PC-3 (cell line): ENCODE measurements at regions not wholly inside any gene's neighbourhood (a gene's known extent, or its start where the extent isn't known, plus 50 kb on each side); places are given as distances from the start of the nearest gene placed in this dataset.
"Not testable (repeated sequence)": the region's sequence is repeated elsewhere in the genome, so short reads cannot be mapped to it uniquely, and the experiment has no call there.

Source experiments
- ATAC-seq: fragments of 200-7000 bp; cut with Tn5 transposase; 2 replicates; pipeline ENCODE4 v1.9.1; 2020; ENCODE audit warnings: mild to moderate bottlenecking, moderate library complexity
- BruUV-seq: library from RNA; stranded (reverse); fragments of 400-500 nt; replicated peaks from 2 replicates; lab custom pipeline; 2021; lab: Mats Ljungman, UMichigan
- CTCF ChIA-PET: fragments of 300-600 bp; sonication (Branson Sonifier 250); formaldehyde crosslinking; loops from one replicate; lab custom pipeline; 2022; ENCODE audit warnings: antibody characterized with exemption; lab: Charles Lee
- POLR2A ChIA-PET: fragments of 300-600 bp; sonication (Branson Sonifier 250); formaldehyde crosslinking; loops from one replicate; lab custom pipeline; 2022; ENCODE audit warnings: antibody characterized with exemption; ENCODE audit not compliant: unreplicated experiment; lab: Charles Lee
- DNase-seq: peaks from one replicate; pipeline ENCODE4 v3.0.0-alpha.2; 2015
- H2AFZ ChIP-seq: fragments of 300-600 bp; sonication (generic); 2 replicates; pipeline ENCODE4 v1.6.0; 2016; ENCODE audit warnings: antibody characterized with exemption, low read length
- H3F3A ChIP-seq: fragments of 300-600 bp; sonication (generic); one replicate; pipeline ENCODE4 v1.6.0; 2017; ENCODE audit warnings: antibody characterized with exemption, low read length, control low read depth, mild to moderate bottlenecking; ENCODE audit not compliant: unreplicated experiment
- H3K27ac ChIP-seq: fragments of 300-600 bp; sonication (generic); 2 replicates; pipeline ENCODE4 v1.5.1; 2016; ENCODE audit warnings: mild to moderate bottlenecking, low read length
- H3K27me3 ChIP-seq: fragments of 300-600 bp; sonication (generic); 2 replicates; pipeline ENCODE4 v1.6.1; 2016; ENCODE audit warnings: low read length, mixed read lengths
- H3K36me3 ChIP-seq: fragments of 300-600 bp; sonication (generic); 2 replicates; pipeline ENCODE4 v1.6.1; 2016; ENCODE audit warnings: low read depth, mixed run types, low read length, mixed read lengths
- H3K4me1 ChIP-seq: fragments of 300-600 bp; sonication (generic); 2 replicates; pipeline ENCODE4 v1.5.1; 2016; ENCODE audit warnings: low read length; ENCODE audit not compliant: insufficient read depth
- H3K4me2 ChIP-seq: fragments of 300-600 bp; sonication (generic); 2 replicates; pipeline ENCODE4 v1.6.0; 2016; ENCODE audit warnings: low read length
- H3K4me3 ChIP-seq: fragments of 300-600 bp; sonication (generic); 2 replicates; pipeline ENCODE4 v1.5.1; 2016; ENCODE audit warnings: mild to moderate bottlenecking, low read length, mixed read lengths
- H3K79me2 ChIP-seq: fragments of 300-600 bp; sonication (generic); 2 replicates; pipeline ENCODE4 v1.6.1; 2017; ENCODE audit warnings: low read length, mixed read lengths
- H3K9ac ChIP-seq: fragments of 300-600 bp; sonication (generic); 2 replicates; pipeline ENCODE4 v1.6.0; 2016; ENCODE audit warnings: mild to moderate bottlenecking, low read length
- H3K9me2 ChIP-seq: fragments of 300-600 bp; sonication (generic); replicated peaks from 2 replicates; pipeline ENCODE4 v1.6.1; 2016; ENCODE audit warnings: mixed run types, low read length, mixed read lengths
- H3K9me3 ChIP-seq: fragments of 300-600 bp; sonication (generic); 2 replicates; pipeline ENCODE4 v1.6.1; 2016; ENCODE audit warnings: low read length, mixed read lengths
- H4K20me1 ChIP-seq: fragments of 300-600 bp; sonication (generic); 2 replicates; pipeline ENCODE4 v1.6.1; 2016; ENCODE audit warnings: low read length, mixed read lengths
- EZH2 ChIP-seq: fragments of 300-600 bp; sonication (generic); IDR thresholded peaks from one replicate; pipeline ENCODE4 v1.6.1; 2017; ENCODE audit warnings: antibody characterized with exemption, mild to moderate bottlenecking, low read length; ENCODE audit not compliant: unreplicated experiment
- EZH2phosphoT487 ChIP-seq: fragments of 300-600 bp; sonication (generic); IDR thresholded peaks from 2 replicates; pipeline ENCODE4 v1.6.1; 2018; ENCODE audit warnings: mild to moderate bottlenecking, antibody characterized with exemption, low read length, borderline replicate concordance
- intact Hi-C: fragments of 100-400 bp; cut with micrococcal nuclease; formaldehyde crosslinking; loops from 2 replicates; pipeline ENCODE4 v1.9.0; 2023
- TF ChIP-seq, protein P1 (sequence below): fragments of 300-600 bp; sonication (generic); conservative IDR thresholded peaks from 2 replicates; pipeline ENCODE4 v1.5.1; 2017; ENCODE audit warnings: antibody characterized with exemption, low read depth, mild to moderate bottlenecking, low read length

DNA sequence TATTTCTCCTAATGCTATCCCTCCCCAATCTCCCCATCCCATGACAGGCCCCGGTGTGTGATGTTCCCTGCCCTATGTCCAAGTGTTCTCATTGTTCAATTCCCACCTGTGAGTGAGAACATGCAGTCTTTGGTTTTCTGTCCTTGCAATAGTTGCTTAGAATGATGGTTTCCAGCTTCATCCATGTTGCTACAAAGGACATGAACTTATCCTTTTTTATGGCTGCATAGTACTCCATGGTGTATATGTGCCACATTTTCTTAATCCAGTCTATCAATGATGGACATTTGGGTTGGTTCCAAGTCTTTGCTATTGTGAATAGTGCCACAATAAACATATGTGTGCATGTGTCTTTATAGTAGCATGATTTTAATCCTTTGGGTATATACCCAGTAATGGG is 51.3 kb upstream of the RIOK2 start:
- H3F3A ChIP-seq, H3K79me2 ChIP-seq, H3K4me2 ChIP-seq, POLR2A ChIA-PET, H3K27me3 ChIP-seq, H3K4me3 ChIP-seq, H2AFZ ChIP-seq, H3K9me3 ChIP-seq, H3K4me1 ChIP-seq, H3K36me3 ChIP-seq, ATAC-seq, H3K27ac ChIP-seq, CTCF ChIA-PET, H3K9ac ChIP-seq, H3K9me2 ChIP-seq, DNase-seq, H4K20me1 ChIP-seq, BruUV-seq: not testable (repeated sequence)
- intact Hi-C loops: loop anchor here (5.0 to 10.0 kb wide), 2 partner anchors 750 to 1018 kb away; no protein-coding TSS in a partner anchor

DNA sequence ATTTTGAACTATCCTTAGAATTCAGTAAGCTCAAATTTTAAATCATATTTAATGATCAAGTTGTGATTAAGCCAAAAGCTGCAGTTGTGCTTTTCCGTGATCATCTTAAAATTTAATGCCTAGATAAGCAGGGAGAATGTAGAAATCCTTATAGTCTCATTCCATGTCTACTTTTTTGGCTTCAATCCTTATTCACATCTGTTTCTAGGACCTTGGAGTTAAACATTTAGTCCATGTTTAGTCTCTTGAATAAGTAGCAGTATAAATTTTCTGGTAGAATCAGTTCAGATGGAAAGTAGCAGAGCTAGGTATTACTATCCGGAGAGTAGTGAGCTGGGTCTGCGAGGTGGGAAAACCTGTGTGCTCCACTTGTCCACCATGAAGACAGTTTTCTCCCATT is 59.3 kb upstream of the RIOK2 start:
- intact Hi-C loops: no loop called here
- Histone ChIP-seq H2AFZ (no peak overlapping the region), H3K36me3 (no peaks in the 10 kb centered on the region), H3K27ac (no peak overlapping the region), H3K4me3 (no peak overlapping the region), H3K9me3 (no peaks in the 10 kb centered on the region), H3K9me2 (no peaks in the 10 kb centered on the region), H4K20me1 (no peaks in the 10 kb centered on the region), H3F3A (no peaks in the 10 kb centered on the region), H3K4me1 (0 out of 2 replicates have a peak, but pooled peaks cover 4% of the 10 kb centered on the region), H3K27me3 (no peaks in the 10 kb centered on the region), H3K4me2 (no peak overlapping the region), H3K79me2 (no peaks in the 10 kb centered on the region), H3K9ac (no peak overlapping the region)
- TF ChIP-seq EZH2 (no peak), EZH2phosphoT487 (no peak)
- TF ChIP-seq, protein P1, sequence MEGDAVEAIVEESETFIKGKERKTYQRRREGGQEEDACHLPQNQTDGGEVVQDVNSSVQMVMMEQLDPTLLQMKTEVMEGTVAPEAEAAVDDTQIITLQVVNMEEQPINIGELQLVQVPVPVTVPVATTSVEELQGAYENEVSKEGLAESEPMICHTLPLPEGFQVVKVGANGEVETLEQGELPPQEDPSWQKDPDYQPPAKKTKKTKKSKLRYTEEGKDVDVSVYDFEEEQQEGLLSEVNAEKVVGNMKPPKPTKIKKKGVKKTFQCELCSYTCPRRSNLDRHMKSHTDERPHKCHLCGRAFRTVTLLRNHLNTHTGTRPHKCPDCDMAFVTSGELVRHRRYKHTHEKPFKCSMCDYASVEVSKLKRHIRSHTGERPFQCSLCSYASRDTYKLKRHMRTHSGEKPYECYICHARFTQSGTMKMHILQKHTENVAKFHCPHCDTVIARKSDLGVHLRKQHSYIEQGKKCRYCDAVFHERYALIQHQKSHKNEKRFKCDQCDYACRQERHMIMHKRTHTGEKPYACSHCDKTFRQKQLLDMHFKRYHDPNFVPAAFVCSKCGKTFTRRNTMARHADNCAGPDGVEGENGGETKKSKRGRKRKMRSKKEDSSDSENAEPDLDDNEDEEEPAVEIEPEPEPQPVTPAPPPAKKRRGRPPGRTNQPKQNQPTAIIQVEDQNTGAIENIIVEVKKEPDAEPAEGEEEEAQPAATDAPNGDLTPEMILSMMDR: no peak
- POLR2A ChIA-PET: no interaction called here
- BruUV-seq: no TSS peak
- DNase-seq (no peak), ATAC-seq (no peak)
- CTCF ChIA-PET: no interaction called here

DNA sequence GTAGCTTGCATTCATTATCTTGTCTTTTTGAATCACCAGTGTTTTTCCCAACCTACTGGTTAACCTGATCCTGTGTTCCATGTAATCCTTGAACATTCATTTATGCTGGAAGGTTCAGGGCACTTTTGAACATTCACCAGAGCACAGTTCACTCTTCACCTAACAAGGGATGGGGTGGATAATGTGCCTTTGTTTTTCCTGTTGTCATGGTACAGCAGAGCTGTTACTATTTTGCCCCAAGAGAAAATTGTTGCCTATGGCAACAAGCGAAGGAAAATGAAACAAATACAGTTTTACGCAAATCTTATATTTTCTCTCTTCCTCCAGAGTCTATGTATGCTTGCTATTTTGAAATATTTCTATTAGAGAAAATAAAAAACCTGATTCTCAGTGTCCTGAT is 60.3 kb upstream of the RIOK2 start:
- Histone ChIP-seq H3K9me3 (no peaks in the 10 kb centered on the region), H4K20me1 (no peaks in the 10 kb centered on the region), H3K4me1 (0 out of 2 replicates have a peak, but pooled peaks cover 4% of the 10 kb centered on the region), H3K4me2 (no peak overlapping the region), H3K27ac (no peak overlapping the region), H3F3A (no peaks in the 10 kb centered on the region), H3K4me3 (no peak overlapping the region), H3K9ac (no peak overlapping the region), H3K36me3 (no peaks in the 10 kb centered on the region), H3K9me2 (no peaks in the 10 kb centered on the region), H3K79me2 (no peaks in the 10 kb centered on the region), H2AFZ (no peak overlapping the region), H3K27me3 (no peaks in the 10 kb centered on the region)
- DNase-seq: no peak
- POLR2A ChIA-PET: no interaction called here
- CTCF ChIA-PET: no interaction called here
- no peak for ATAC-seq
- no peak for TF ChIP-seq EZH2
- TF ChIP-seq, protein P1: no peak
- TF ChIP-seq EZH2phosphoT487: no peak
- intact Hi-C loops: no loop called here
- BruUV-seq: no TSS peak
